Naive thymus-derived CD4-positive, alpha-beta T cell (primary cell): ENCODE measurements at regions not wholly inside any gene's neighbourhood (a gene's known extent, or its start where the extent isn't known, plus 50 kb on each side); places are given as distances from the start of the nearest gene placed in this dataset.

Source experiments
- ATAC-seq: fragments of 150-1000 bp; cut with Tn5 transposase; 2 replicates; pipeline ENCODE4 v1.10.0; 2021; ENCODE audit warnings: mild to moderate bottlenecking, moderate library complexity
- CTCF ChIA-PET: fragments of 350-600 bp; sonication (Branson Sonifier 250); formaldehyde crosslinking; loops from one replicate; lab custom pipeline; 2021; ENCODE audit warnings: antibody characterized with exemption; lab: Charles Lee
- POLR2A ChIA-PET: fragments of 350-600 bp; sonication (Branson Sonifier 250); formaldehyde crosslinking; loops from one replicate; lab custom pipeline; 2021; ENCODE audit warnings: antibody characterized with exemption, inconsistent platforms; lab: Charles Lee
- DNase-seq, 9 donors: peaks; one replicate each; pipeline versions ENCODE4 v3.0.0 to v3.0.0-alpha.2; 2020 to 2022; ENCODE audit warnings: mixed read lengths in 1 of 9
- H3K27ac ChIP-seq: one replicate; pipeline ENCODE4 v1.7.0; 2013; ENCODE audit warnings: mild to moderate bottlenecking, low read depth, low read length, moderate library complexity
- H3K27me3 ChIP-seq, 2 donors: one replicate each; pipeline ENCODE4 v1.7.0; 2013; ENCODE audit warnings: low read length in 2 of 2, mild to moderate bottlenecking in 2 of 2, moderate library complexity in 2 of 2; ENCODE audit not compliant: control insufficient read depth in 2 of 2, insufficient read depth in 2 of 2
- H3K36me3 ChIP-seq, 3 experiments: 1 replicate in 2 of 3; 2 replicates in 1 of 3; pipeline ENCODE4 v1.7.0; 2013; ENCODE audit warnings: low read length in 3 of 3, mild to moderate bottlenecking in 3 of 3, moderate library complexity in 1 of 3; ENCODE audit not compliant: insufficient read depth in 3 of 3, control insufficient read depth in 2 of 3
- H3K4me1 ChIP-seq, 2 donors: one replicate each; pipeline ENCODE4 v1.7.0; 2013; ENCODE audit warnings: low read length in 2 of 2, mild to moderate bottlenecking in 2 of 2, moderate library complexity in 1 of 2; ENCODE audit not compliant: control insufficient read depth in 2 of 2, insufficient read depth in 2 of 2
- H3K4me3 ChIP-seq: 2 replicates; pipeline ENCODE4 v1.7.0; 2013; ENCODE audit warnings: mild to moderate bottlenecking, low read length
- H3K9me3 ChIP-seq, 3 experiments: 1 replicate in 2 of 3; 2 replicates in 1 of 3; pipeline ENCODE4 v1.7.0; 2013; ENCODE audit warnings: low read length in 3 of 3; ENCODE audit not compliant: control insufficient read depth in 2 of 3
- H3K27ac Mint-ChIP-seq, 9 donors: one replicate each; pipeline ENCODE4 v1.8.0; 2020 to 2022; ENCODE audit warnings: mixed read lengths in 9 of 9, mild to moderate bottlenecking in 8 of 9, moderate library complexity in 5 of 9, inconsistent platforms in 2 of 9
- H3K27me3 Mint-ChIP-seq, 5 donors: one replicate each; pipeline ENCODE4 v1.8.0; 2021 to 2022; ENCODE audit warnings: mixed read lengths in 5 of 5, mild to moderate bottlenecking in 1 of 5
- H3K36me3 Mint-ChIP-seq, 5 donors: one replicate each; pipeline ENCODE4 v1.8.0; 2020 to 2022; ENCODE audit warnings: mixed read lengths in 5 of 5, mild to moderate bottlenecking in 3 of 5, inconsistent platforms in 1 of 5
- H3K4me1 Mint-ChIP-seq, 7 donors: one replicate each; pipeline ENCODE4 v1.8.0; 2020 to 2022; ENCODE audit warnings: mixed read lengths in 7 of 7, mild to moderate bottlenecking in 3 of 7, inconsistent platforms in 1 of 7
- H3K4me3 Mint-ChIP-seq, 10 donors: one replicate each; pipeline ENCODE4 v1.8.0; 2020 to 2022; ENCODE audit warnings: mild to moderate bottlenecking in 10 of 10, mixed read lengths in 10 of 10, moderate library complexity in 6 of 10, inconsistent platforms in 2 of 10
- H3K9me3 Mint-ChIP-seq, 11 donors: one replicate each; pipeline ENCODE4 v1.8.0; 2020 to 2022; ENCODE audit warnings: mixed read lengths in 11 of 11, mild to moderate bottlenecking in 4 of 11, inconsistent platforms in 1 of 11, moderate library complexity in 1 of 11
- intact Hi-C, 2 donors: fragments of 100-400 bp; cut with micrococcal nuclease; formaldehyde crosslinking; loops; one replicate each; pipeline ENCODE4 v1.15.1; 2023

DNA sequence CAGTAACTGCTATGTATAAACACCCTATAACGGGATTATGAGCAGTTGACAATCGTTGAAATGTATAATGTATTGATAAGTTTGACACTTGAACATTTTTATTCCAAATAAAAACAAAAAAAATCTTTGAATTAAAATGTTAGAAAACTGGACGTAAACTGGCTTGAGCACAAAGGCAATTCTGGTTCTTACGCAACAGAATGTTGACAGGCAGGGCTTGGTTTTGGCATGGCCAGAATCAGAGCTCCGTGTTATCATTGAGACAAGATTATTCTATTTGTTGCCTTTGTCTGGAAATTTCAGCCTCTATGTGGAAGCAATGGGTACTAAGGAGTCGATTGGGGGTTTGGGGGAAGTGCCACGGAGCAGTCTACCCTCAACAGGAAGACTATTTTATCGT, 1028.6 kb upstream of the ZEB2 start:
- H3K4me1 Mint-ChIP-seq: no peaks in the 10 kb centered on the region
- ATAC-seq (no peak), DNase-seq (no peak)
- H3K27ac ChIP-seq: no peak overlapping the region
- CTCF ChIA-PET: no interaction called here
- no peaks in the 10 kb centered on the region for H3K9me3 ChIP-seq
- intact Hi-C loops: no loop called here
- no peaks in the 10 kb centered on the region for H3K4me1 ChIP-seq
- no peaks in the 10 kb centered on the region for H3K36me3 Mint-ChIP-seq
- H3K27ac Mint-ChIP-seq: no peak overlapping the region
- no peaks in the 10 kb centered on the region for H3K27me3 ChIP-seq
- POLR2A ChIA-PET: no interaction called here
- H3K27me3 Mint-ChIP-seq: no peaks in the 10 kb centered on the region
- H3K4me3 ChIP-seq: no peak overlapping the region
- H3K36me3 ChIP-seq: no peaks in the 10 kb centered on the region
- H3K4me3 Mint-ChIP-seq: no peak overlapping the region
- H3K9me3 Mint-ChIP-seq: peaks cover 0 to 4% (median 0%) of the 10 kb centered on the region in 11 donors

DNA sequence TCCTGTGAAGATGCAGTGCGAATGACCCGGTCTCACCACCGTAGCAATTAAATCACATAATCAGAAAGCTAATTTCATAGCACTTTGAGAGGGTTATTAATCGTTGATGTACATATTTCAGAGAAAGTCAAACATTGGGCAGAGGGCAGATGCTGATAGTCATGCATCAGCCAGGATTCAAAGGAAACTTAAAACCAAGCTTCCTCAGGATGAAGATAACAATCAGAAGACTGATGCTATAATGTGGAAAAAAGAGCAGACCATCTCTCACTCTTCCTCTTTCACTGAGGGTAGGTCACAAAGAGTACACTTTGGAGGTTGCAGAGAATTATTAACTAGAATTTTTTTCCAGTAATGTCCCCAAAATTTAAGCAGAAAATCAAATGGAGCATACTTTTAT, 1027.7 kb upstream of the ZEB2 start:
- H3K27me3 Mint-ChIP-seq: no peaks in the 10 kb centered on the region
- no peaks in the 10 kb centered on the region for H3K36me3 ChIP-seq
- ChIA-PET CTCF (no interaction called here), POLR2A (no interaction called here)
- no peak overlapping the region for H3K4me3 Mint-ChIP-seq
- H3K9me3 ChIP-seq: no peaks in the 10 kb centered on the region
- H3K27me3 ChIP-seq: no peaks in the 10 kb centered on the region
- no peaks in the 10 kb centered on the region for H3K36me3 Mint-ChIP-seq
- ATAC-seq (no peak), DNase-seq (no peak)
- no peaks in the 10 kb centered on the region for H3K4me1 Mint-ChIP-seq
- intact Hi-C loops: no loop called here
- H3K9me3 Mint-ChIP-seq: peaks cover 0 to 6% (median 0%) of the 10 kb centered on the region in 11 donors
- H3K4me3 ChIP-seq: no peak overlapping the region
- H3K27ac ChIP-seq: no peak overlapping the region
- H3K4me1 ChIP-seq: no peaks in the 10 kb centered on the region
- H3K27ac Mint-ChIP-seq: no peak overlapping the region

DNA sequence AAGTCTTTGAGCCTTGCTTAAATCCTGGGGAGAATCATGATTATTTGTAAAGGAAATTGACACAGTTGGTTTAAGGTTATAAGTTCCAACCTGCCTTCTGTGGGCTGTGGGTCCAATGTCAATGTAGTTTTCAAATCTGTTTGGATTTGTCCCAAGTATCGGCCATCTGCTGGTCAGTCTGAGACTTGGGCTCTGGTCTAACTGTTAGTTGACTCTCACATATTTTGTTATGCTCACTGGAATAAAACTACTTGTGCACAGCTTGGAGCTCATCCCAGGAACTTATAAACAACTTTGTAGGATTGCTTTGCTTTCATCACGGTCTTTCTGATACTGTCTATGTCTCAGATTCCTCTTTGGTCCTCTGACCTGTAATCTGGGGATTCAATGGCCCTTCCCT, 1026.2 kb upstream of the ZEB2 start:
- ChIA-PET POLR2A (no interaction called here), CTCF (no interaction called here)
- Histone ChIP-seq H3K9me3 (no peaks in the 10 kb centered on the region), H3K27me3 (no peaks in the 10 kb centered on the region), H3K4me3 (no peak overlapping the region), H3K27ac (no peak overlapping the region), H3K36me3 (no peaks in the 10 kb centered on the region), H3K4me1 (no peaks in the 10 kb centered on the region)
- Mint-ChIP-seq H3K36me3 (no peaks in the 10 kb centered on the region), H3K27me3 (no peaks in the 10 kb centered on the region), H3K27ac (no peak overlapping the region), H3K4me1 (no peaks in the 10 kb centered on the region), H3K9me3 (peaks cover 0 to 6% (median 1%) of the 10 kb centered on the region in 11 donors), H3K4me3 (no peak overlapping the region)
- intact Hi-C loops: no loop called here
- ATAC-seq (no peak), DNase-seq (no peak)

DNA sequence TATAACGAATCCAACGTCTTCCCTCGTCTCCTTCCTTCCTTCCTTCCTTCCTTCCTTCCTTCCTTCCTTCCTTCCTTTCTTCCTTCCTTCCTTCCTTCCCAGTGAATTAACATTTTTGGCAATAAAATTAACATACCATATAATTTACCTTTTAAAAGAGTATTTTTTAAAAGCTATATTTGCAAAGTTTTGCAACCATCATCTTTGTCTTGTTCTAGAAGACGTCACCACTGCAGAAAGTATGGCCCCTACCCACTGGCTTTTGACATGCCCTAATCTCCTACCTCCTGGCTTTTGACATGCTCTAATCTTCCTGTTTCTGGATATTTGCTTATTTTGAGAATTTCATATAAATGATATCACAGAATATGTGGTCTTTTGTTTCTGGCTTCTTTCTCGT, 1023.9 kb upstream of the ZEB2 start:
- Mint-ChIP-seq H3K4me1 (no peaks in the 10 kb centered on the region), H3K4me3 (no peak overlapping the region), H3K9me3 (peaks cover 0 to 6% (median 1%) of the 10 kb centered on the region in 11 donors), H3K27ac (no peak overlapping the region), H3K27me3 (no peaks in the 10 kb centered on the region), H3K36me3 (no peaks in the 10 kb centered on the region)
- no peaks in the 10 kb centered on the region for H3K27me3 ChIP-seq
- H3K9me3 ChIP-seq: no peaks in the 10 kb centered on the region
- H3K36me3 ChIP-seq: no peaks in the 10 kb centered on the region
- ChIA-PET CTCF (no interaction called here), POLR2A (no interaction called here)
- no peak overlapping the region for H3K27ac ChIP-seq
- no peak overlapping the region for H3K4me3 ChIP-seq
- intact Hi-C loops: no loop called here
- H3K4me1 ChIP-seq: no peaks in the 10 kb centered on the region
- DNase-seq (no peak), ATAC-seq (no peak)

DNA sequence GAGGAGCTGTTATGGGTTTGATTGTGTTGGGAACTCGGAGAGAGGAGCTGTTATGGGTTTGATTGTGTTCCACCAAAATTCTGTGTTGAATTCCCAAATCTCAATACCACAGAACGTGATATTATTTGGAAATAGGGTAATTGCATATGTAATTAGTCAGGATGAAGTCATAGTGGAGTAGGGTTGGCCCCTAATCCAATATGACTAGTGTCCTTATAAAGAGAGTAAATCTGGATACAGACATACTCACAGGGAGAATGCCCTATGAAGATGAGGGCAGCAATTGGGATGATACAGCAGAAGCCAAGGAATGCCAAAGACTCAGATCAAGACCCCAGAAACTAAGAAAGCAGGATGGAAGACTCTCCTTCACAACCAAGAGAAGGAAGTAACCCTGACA, 1023.2 kb upstream of the ZEB2 start:
- Mint-ChIP-seq H3K4me1 (no peaks in the 10 kb centered on the region), H3K27ac (no peak overlapping the region), H3K4me3 (no peak overlapping the region), H3K27me3 (no peaks in the 10 kb centered on the region), H3K9me3 (peaks cover 0 to 6% (median 1%) of the 10 kb centered on the region in 11 donors), H3K36me3 (no peaks in the 10 kb centered on the region)
- DNase-seq (no peak), ATAC-seq (no peak)
- no peaks in the 10 kb centered on the region for H3K4me1 ChIP-seq
- no peak overlapping the region for H3K27ac ChIP-seq
- intact Hi-C loops: no loop called here
- H3K36me3 ChIP-seq: no peaks in the 10 kb centered on the region
- H3K27me3 ChIP-seq: no peaks in the 10 kb centered on the region
- POLR2A ChIA-PET: no interaction called here
- CTCF ChIA-PET: no interaction called here
- no peak overlapping the region for H3K4me3 ChIP-seq
- H3K9me3 ChIP-seq: no peaks in the 10 kb centered on the region

DNA sequence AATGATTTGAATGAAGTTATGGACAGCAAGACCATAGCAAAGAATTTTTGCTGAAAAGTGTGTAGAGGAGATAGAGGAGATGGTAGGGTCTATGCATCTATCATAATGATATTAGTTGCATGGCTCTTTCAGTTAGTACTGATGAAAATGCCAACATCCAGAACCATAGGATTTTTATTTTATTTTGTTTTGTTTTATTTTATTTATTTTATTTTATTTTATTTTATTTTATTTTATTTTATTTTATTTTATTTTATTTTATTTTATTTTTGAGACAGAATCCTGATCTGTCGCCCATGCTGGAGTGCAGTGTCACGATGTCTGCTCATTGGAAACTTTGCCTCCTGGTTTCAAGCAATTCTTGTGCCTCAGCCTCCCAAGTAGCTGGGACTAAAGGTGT, 1021.1 kb upstream of the ZEB2 start:
- Mint-ChIP-seq H3K9me3 (peaks cover 0 to 6% (median 0%) of the 10 kb centered on the region in 11 donors), H3K36me3 (no peaks in the 10 kb centered on the region), H3K27ac (no peak overlapping the region), H3K4me1 (no peaks in the 10 kb centered on the region), H3K27me3 (no peaks in the 10 kb centered on the region), H3K4me3 (no peak overlapping the region)
- H3K27ac ChIP-seq: no peak overlapping the region
- no peaks in the 10 kb centered on the region for H3K27me3 ChIP-seq
- no peak for DNase-seq
- POLR2A ChIA-PET: no interaction called here
- H3K9me3 ChIP-seq: no peaks in the 10 kb centered on the region
- CTCF ChIA-PET: no interaction called here
- ATAC-seq: no peak
- intact Hi-C loops: no loop called here
- no peak overlapping the region for H3K4me3 ChIP-seq
- no peaks in the 10 kb centered on the region for H3K36me3 ChIP-seq
- H3K4me1 ChIP-seq: no peaks in the 10 kb centered on the region

DNA sequence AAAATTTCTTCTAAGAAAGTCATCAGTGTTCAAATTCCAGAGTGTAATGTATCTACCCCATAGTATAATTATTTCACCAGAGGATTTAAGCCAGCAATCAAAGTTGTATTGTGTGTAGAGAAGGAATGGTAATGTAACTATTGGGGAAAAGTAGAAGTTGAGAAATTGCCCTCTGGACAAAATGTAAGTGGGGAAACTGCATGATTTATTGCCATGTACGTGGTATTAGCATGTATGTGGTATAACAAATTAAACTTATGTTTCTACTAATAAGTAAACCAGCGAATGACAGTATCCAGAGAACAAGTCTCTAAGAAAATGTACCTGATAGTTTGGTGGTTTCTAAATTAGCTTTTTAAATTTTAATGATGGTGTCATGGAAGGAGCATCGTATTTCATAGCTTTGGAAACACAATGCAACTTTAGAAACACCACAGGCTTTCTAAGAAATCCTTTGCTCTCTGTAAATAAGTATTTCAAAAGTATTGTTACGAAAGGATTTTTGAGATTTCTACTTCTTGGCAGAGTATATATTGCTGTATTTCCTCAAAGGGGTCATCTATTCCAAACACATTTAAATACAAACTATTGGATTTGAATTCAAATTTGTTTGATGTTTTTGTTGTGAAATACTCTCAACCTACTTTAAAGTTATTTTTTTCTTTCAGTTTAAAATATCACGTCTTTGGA, 1018.9 kb upstream of the ZEB2 start:
- H3K27ac Mint-ChIP-seq: no peak overlapping the region
- H3K27me3 Mint-ChIP-seq: no peaks in the 10 kb centered on the region
- ChIA-PET CTCF (no interaction called here), POLR2A (no interaction called here)
- Histone ChIP-seq H3K27ac (no peak overlapping the region), H3K36me3 (no peaks in the 10 kb centered on the region), H3K9me3 (no peaks in the 10 kb centered on the region), H3K4me3 (no peak overlapping the region), H3K4me1 (no peaks in the 10 kb centered on the region), H3K27me3 (no peaks in the 10 kb centered on the region)
- intact Hi-C loops: no loop called here
- ATAC-seq (no peak), DNase-seq (no peak)
- no peaks in the 10 kb centered on the region for H3K4me1 Mint-ChIP-seq
- H3K4me3 Mint-ChIP-seq: no peak overlapping the region
- peaks cover 0 to 6% (median 0%) of the 10 kb centered on the region in 11 donors for H3K9me3 Mint-ChIP-seq
- no peaks in the 10 kb centered on the region for H3K36me3 Mint-ChIP-seq
